ENCODE measurements at regions not wholly inside any gene's neighbourhood (a gene's known extent, or its start where the extent isn't known, plus 50 kb on each side); places are given as distances from the start of the nearest gene placed in this dataset.
"Not testable (repeated sequence)": the region's sequence is repeated elsewhere in the genome, so short reads cannot be mapped to it uniquely, and the experiment has no call there.

DNA sequence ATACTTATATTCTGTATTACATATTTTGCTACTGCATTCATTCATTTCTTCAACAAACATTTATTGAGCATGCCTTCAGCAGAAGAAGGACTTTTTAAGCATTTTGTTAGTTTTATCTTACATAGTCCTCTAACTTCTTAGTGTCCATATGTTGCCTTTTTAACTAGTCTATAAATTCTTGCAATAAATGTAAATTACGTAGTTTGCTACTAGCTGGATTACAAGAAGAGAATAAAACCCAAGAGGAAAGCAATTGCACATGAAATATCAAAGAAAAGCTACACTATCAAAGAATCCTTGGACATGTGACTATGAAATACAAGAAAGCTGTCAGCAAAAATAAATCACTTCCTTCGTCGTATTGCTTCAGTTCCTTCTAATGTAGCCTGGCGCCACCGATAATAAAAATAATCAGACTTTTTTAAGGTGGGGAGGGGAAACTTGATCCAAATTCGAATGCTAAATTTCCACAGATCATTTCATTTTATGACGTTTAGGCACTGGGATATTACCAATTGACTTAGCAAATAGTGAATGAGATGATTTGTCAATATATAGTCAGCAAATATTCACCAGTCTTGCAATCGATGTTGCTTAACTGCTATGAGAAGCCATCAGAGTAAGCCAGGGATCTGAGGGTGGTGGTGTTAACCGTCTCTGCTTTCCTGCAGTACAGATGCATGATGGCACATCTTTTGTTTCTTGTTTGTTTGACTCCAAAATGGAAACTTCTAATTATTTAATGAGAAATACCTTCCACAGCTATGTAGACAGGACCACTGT lies 258.7 kb upstream of the EXOC2 start:
- DNase-seq, result no peak

DNA sequence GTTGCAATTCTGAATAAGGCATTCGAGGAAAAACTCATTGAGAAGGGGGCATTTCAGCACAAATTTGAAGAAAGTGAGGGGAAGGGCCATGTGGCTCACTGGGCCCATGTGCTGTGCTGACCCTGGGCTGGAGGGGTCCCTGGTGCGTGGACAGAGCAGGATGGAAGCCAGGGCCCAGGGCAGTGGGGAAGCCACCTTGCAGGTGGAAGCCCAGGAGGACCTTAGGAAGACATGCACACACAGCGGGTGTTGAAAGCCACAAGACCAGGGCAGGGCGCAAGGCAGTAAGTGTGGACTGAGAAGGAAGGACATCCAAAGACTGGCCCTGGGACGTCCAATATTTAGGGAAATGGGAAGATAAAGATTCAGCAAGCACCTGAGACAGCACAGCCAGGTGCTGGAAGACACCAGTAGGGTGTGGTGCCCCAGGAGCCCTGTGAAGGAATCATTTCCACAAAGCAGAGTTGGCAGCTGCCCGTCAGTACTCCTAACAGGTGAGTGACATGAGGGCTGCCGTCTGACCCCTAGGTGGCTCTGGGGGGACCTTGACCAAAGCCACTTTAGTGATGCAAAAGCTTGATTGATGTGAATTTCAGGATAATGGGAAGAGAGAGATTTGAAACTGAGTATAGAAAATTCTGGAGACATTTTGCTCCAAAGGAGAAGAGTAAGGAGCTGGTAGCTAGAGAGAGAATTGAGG lies 254.4 kb upstream of the EXOC2 start:
- DNase-seq, result no peak

DNA sequence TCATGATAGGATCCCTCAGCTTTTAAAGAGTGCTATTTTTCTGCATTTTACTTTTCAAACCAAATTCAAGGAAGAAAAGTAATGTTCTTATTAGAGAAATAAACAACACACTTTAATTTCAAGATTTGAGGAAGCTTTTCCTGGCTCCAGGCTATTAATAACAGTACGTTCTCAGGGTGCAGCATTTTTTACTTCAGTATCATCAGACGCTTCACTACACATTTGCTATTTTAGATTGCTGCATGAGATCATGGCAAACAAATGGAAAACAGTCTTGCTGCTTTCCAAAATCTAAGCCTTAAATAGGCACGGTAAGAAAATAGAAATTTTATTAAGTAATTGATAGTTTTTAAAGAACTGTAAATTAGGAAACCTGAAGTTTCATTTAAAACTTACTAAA lies 253.6 kb upstream of the EXOC2 start:
- DNase-seq, result no peak

DNA sequence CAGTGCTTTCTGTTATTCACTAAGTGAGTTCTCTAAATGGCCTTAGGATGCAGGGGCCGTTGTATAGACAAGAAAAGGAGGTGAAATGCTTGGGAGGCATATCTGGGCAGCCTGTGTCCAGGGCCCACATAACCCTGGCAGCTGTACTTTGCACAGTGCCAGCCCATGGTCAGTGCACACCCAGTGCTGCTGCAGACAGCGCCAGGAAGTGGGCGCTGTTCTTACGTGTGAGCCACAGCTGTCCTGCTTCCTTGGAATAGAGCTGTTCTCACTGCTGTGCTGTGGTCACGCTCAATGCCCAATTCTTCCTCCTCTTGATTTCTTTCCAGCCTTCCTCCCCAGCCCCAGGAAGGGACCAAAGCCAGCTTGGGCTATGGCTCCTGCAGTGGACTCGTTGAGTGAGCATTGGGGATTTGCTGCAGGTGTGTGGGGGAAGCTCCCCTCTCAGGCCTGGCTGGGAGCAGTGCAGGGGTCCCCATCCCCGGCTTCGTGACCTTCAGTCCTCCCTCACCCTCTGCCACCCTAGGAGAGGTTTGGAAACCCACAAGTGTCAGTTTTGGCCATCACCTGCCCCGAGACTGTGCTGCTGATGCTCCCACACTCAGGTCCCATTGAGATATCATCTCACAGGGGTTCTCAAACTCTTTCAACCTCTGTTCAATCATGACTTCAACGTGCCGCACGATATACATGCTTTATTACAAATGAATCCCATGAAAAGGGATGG lies 246.8 kb upstream of the EXOC2 start:
- DNase-seq, result no peak

DNA sequence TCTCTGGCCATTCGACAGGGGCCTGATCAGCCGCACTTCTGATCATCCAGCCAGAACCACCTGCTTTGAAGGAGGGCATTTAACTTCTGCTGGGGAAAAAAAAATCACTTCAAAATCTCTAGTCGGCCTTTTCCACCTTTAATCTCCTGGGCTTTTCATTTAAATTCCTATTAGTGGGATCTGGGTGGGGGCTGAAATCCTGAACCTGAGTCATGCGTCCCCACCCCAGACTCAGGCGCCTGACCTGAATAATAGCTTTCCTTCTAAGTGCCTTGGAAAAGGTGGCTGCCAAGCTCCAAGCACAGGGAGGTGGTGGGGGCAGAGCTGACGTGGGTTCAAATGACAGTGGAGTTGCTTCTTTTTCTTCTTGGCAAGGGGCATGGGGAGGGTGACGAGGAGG lies 246.0 kb upstream of the EXOC2 start:
- no peak for DNase-seq

DNA sequence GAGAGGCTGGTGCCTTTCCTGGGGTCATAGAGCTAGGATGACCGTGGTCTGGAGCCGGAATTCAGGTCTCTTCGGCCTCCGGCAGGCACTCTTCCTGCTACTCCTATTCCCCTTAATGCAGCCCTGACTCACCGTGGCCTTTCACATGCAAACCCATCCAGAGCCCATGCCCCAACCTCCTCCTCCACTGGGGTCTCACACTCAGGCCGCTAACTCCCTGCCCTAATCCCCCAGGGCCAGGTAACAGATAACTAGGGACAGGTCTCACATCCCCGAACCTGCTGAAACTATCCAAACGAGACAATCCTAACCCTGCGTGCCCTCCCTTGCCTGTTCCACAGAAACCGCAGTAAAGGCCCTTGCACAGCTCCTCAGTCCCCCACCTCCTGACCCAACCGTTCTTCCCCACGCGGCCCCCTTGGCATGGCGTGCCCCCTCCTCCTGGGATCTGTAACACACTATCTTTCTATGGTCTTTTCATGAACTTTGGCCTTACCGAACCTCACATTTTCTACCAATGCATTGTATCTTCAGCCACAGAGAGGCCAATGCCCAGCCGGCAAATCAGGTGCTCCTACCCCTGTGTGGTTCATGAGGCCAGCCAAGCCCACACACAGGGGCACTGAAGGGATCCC lies 245.4 kb upstream of the EXOC2 start:
- no peak for DNase-seq

DNA sequence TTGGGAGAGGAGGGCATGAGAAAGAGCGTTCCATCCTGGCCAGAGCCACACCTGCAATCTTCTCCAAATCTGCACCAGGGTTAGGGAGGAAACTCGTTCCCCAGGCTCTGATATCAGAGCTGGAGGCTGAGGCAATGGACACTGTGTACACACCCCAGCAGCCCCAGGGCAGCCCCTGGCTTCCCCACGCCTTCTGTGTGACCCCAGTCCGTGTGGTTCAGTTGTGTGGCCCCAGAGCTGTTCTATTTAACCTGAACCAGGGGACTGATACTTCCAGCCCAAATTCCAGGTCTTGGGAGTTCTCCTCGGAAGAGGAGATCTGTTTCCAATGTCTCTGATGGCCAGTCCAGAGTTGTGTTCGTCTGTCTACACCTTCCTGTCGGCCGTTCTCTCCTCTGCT lies 242.6 kb upstream of the EXOC2 start:
- DNase-seq, result no peak

DNA sequence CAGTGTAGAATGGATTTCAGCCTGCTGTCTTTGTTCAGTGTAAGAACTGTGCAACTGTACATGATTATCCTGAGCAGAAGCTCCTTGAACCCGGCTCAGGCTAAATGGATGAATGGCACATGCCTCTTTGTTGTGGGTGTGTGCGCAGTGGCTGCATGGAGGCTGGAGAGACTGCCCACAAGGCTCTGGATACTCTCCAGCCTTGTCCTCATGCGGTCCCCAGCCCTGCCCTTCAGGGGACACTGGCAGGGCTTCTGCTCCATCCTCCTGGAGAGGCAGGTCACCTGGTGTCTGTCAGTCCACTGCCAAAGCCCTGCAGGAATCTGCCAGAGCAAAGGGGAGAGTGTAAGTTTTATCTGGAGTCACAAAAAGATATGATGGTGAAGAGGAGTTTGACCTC lies 241.7 kb upstream of the EXOC2 start:
- DNase-seq, result no peak

DNA sequence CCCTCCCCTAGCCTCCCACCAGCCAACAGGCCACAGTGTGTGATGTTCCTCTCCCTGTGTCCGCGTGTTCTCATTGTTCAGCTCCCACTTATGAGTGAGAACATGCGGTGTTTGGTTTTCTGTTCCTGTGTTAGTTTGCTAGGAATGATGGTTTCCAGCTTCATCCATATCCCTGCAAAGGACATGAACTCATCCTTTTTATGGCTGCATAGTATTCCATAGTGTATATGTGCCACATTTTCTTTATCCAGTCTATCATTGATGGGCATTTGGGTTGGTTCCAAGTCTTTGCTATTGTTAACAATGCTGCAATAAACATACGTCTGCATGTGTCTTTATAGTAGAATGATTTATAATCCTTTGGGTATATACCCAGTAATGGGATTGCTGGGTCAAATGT lies 239.0 kb upstream of the EXOC2 start:
- DNase-seq, result not testable (repeated sequence)

DNA sequence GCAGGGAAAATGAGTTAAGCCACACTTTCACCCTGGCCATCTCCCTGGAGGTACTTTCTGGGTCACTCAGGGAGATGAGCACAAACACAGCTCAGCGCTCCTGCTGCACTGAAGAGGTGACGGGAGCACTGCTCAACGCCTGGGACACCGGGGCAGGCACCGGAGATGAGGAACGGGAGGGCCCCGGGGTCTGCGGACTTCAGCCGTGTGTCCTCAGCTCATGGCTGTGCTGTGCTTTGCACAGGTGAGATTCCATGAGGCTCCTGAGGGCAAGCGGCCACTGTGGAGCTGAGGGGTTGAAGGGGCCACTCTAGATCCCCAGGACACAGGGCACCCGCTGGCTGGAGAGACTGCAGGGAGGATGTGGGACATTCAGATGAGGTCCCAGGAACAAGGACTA lies 234.2 kb upstream of the EXOC2 start:
- no peak for DNase-seq

DNA sequence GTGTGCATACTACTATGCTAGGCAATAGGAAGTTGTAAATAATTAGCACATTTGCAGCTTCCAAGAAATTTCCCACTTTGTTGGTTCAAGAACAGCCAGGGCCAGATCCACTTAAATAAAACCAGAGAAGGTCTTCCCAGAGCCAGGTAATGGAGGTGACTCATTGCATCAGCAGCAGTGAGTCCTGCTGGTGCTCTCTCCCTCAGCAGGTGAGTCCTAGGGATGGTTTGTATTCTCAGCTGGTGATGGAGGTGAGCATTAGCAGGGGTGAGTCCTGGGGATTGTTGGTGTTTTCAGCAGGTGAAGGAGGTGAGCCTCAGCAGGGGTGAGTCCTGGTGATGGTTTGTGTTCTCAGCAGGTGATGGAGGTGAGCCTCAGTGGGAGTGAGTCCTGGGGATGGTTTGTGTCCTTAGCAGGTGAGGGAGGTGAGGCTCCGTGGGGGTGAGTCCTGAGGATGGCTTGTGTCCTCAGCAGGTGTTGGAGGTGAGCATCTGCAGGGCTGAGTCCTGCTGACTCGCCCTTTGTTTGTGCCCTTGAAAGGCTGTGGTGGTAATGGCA lies 232.8 kb upstream of the EXOC2 start:
- DNase-seq, result no peak

DNA sequence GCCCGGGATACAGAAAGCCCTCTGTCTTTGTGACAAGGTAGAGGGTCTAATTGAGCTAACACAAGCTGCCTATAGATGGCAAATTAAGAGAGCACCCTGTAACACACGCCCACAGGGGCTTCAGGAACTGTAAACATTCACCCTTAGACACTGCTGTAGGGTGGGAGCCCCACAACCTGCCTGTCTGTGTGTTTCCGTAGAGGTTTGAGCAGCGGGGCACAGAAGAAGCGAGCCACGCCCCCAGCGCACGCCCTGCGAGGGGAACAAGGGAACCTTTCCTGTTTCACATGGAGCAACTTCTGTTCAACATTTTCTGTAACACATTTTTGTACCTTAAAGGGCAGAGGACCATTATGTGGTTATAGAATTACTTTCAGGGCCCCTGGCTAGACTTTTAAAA lies 231.7 kb upstream of the EXOC2 start:
- no peak for DNase-seq

DNA sequence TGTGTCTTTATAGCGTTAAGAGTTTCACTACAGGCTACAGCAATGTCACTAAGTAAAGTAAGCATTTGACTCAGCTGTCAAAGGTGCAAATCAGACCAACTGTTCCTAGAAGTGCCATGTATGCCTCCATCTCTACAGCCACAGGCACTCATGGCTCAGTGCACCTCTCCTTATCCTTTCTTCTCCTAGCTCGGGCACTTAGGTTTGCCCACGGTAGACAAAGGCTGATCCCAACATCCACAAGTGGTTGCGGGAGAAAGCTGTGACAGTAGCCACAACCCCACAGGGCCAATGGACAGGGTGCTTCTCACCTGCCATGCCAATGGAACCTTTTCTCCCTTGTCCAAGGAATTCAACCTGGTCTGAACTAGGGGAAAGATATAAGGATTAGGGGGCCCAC lies 228.5 kb upstream of the EXOC2 start:
- DNase-seq, result no peak

DNA sequence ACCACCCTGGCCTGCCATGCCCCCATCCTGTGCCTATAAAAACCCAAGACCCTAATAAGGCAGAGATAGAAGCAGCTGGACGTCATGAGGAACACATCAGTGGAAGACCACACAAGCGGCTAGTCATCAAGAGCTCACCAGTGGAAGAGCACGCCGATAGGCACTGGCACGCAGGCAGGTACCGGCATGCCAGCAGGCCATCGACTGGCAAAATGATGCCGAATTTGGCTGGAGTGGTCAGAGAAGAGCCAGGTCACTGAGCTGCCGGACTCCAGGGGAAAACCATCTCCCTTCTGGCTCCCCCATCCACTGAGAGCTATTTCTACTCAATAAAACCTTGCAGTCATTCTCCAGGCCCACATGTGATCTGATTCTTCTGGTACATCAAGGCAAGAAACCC lies 227.6 kb upstream of the EXOC2 start:
- DNase-seq, result no peak

DNA sequence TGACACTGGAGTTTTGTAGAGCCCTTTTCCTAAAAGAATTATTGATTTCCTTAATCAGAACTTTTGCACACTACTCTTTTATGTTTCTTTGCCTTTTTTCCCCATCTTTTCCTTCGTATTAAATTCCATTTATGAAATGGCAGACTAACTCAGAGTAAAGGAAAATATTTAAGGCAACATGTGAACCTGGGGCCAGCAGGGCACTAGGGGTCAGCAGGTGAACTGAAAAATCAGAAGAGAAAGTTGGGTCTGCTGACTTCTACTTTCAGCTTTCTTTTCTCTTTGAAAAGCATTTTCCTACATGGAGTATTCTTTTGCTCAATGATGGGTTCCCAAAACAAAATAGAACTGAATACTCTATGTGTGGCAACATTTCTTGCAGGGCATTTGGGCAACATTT lies 226.6 kb upstream of the EXOC2 start:
- no peak for DNase-seq

DNA sequence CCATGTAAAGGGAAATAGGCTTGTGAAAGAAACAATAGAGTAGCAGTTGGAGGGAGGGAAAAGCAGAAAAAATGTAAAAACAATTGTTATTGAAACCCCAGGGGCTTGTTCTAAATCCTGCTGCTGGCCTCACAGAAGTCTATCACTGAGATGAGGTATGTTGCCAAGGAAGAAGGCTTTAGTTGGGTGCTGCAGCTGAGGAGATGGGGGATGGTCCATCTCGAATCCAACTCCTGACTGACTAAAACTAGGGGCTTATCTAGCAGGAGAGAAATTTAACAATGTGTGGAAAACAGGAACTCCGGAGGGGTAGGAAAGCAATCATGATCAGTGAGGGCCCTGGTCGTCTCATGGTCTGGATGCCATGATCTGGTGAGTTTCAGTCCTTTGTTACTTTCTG lies 225.0 kb upstream of the EXOC2 start:
- no peak for DNase-seq

DNA sequence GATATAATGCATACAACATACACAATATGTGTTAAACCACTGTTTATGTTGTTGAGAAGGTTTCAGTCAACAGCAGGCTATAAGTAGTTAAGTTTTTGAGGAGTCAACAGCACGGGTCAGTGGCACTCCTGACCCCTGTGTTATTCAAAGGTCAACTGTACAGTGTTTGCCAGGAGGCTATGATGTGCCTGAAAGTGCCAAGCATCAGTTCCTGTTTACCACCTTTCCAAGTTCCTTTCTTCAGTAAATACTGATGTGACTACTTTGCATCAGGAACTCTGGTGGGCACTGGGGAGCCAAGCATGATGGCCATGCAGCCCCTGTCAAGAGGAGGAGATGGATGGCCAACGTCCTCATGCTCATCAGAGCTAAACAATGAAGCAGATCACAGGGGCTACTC lies 224.4 kb upstream of the EXOC2 start:
- DNase-seq, result no peak

DNA sequence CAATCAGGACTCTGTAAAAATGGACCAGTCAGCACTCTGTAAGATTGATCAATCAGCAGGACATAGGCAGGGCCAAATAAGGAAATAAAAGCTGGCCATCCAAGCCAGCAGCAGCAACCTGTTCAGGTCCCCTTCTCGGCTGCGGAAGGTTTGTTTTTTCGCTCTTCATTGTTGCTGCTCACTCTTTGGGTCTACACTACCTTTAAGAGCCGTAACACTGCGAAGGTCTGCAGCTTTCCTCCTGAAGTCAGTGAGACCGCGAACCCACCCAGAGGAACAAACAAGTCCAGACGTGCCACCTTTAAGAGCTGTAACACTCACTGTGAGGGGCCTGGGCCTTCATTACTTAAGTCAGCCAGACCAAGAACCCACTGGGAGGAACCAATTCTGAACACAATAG lies 223.2 kb upstream of the EXOC2 start:
- DNase-seq, result no peak

DNA sequence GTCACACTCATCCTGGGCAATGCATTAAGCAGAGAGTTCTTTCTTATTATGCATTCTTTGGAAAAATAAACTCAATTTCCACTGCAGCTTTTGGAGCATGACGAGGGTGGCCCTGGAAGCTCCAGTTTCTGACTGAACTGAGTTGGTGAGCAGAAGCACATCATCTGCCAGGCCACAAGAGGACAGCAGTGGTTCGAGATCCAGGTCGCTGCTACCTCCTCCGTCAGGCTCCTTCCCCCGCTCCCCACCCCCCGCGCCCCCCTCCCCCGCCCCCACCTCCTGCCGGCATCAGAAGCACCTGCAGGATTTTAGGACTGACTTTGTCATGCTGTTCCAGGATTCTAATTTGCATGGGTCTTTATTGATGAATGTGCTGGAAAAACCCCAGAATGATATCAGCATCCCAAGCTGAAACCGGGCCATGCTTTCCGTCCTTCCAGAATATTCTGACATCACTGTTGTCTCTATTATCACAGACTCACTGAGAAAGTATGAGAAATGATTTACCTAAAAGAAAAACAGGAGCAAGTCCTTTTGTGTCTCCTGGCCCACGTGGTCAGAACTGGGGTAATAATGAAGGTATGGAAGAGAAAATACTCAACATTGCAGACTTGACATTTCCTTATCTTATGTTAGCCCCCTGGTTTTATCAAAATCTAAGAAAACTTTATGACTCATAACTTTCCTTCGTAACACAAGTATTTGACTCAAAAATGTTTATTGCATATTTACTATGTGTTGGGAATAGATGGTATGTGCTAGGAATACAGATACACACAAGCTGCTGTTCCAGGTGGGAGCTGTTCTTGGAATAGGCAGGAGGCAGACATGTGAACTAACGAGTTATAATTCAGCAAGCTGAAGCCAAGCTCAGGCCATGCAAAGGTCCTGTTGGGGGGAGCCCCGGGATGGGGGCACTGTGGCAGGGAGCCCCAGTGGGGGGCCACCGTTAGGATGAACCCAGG lies 220.2 kb upstream of the EXOC2 start:
- DNase-seq, result peak in 9 of 56 donors; percentile 2 to 25 (median 6)

DNA sequence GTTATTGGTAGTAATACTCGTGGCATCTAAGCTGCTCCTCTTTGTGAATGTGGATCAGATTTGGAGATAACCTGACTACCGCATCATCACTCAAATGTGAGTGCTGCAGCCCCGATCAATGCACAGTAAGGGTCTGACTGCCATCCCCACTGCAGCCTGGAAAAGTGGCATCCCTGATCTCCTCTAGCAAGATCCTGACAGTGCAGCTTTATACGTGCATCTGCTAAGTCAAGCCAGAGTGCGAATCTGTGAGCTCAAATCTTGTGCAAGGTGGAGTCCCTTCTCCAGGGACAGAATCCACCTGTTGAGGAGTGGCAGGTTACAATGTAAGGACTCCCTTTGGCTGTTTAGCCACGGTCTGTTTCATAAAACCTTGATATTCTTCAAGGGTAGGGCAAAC lies 215.0 kb upstream of the EXOC2 start:
- no peak for DNase-seq

DNA sequence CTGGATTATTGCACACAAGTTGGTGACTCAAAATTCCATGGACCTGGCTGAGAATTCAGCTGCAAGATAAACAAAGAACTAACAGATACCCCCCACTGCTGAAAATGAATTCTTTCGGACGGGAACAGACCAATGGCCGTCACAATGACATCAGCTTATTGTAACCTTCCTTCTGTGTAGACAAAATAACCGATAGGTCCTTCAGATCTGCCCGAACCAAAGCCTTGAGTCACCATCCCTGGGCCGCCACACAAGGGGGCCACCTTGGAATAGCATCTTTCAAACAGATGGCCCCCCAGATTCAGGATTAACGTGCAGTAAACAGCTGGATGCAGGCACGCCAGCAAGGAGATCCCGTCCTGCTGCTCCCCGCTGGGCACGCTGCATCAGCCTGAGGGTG lies 214.0 kb upstream of the EXOC2 start:
- no peak for DNase-seq
